Activated CD8-positive, alpha-beta memory T cell treated with anti-CD3 and anti-CD28 coated beads, Interleukin-2, amount 10 ng/mL, durations not matched to agents 7 days and 5 days (primary cell): ENCODE measurements at regions not wholly inside any gene's neighbourhood (a gene's known extent, or its start where the extent isn't known, plus 50 kb on each side); places are given as distances from the start of the nearest gene placed in this dataset.
"Not testable (repeated sequence)": the region's sequence is repeated elsewhere in the genome, so short reads cannot be mapped to it uniquely, and the experiment has no call there.

Experiments used
- ATAC-seq: fragments of 150-1000 bp; cut with Tn5 transposase; one replicate; pipeline ENCODE4 v1.10.0; 2021; ENCODE audit warnings: moderate library complexity
- CTCF ChIA-PET: fragments of 350-600 bp; sonication (Branson Sonifier 250); formaldehyde crosslinking; loops from one replicate; lab custom pipeline; 2021; ENCODE audit warnings: antibody characterized with exemption; lab: Charles Lee
- DNase-seq: peaks from one replicate; pipeline ENCODE4 v3.0.0-alpha.2; 2020
- H3K27ac Mint-ChIP-seq: one replicate; pipeline ENCODE4 v1.8.0; 2021; ENCODE audit warnings: mild to moderate bottlenecking, mixed read lengths
- H3K27me3 Mint-ChIP-seq: one replicate; pipeline ENCODE4 v1.8.0; 2021; ENCODE audit warnings: mixed read lengths
- H3K36me3 Mint-ChIP-seq: one replicate; pipeline ENCODE4 v1.8.0; 2021; ENCODE audit warnings: mild to moderate bottlenecking, mixed read lengths
- H3K4me1 Mint-ChIP-seq: one replicate; pipeline ENCODE4 v1.8.0; 2021; ENCODE audit warnings: mixed read lengths
- H3K4me3 Mint-ChIP-seq: one replicate; pipeline ENCODE4 v1.8.0; 2021; ENCODE audit warnings: mild to moderate bottlenecking, moderate library complexity, mixed read lengths
- H3K9me3 Mint-ChIP-seq: one replicate; pipeline ENCODE4 v1.8.0; 2022; ENCODE audit warnings: low read depth, mixed read lengths

DNA sequence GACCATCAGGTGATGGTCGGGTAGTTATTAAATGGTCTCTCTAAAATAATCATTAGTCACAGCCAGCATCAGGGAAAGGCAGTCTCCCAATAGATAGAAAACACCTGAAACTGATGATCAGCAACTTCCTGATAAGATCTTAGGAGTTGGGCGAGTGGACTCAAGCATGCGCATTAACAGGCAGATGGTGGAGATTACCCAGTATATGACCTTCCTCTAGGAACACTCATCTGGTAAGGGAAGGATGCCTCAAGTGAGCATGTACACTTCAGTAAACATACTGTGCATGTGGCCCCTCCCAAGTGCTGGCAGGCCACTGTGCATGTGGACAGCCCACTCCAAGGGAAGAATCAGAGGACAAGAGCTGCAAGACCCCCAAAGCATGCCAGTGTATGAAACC, 105.9 kb downstream of the ABCC12 start:
- CTCF ChIA-PET, result no interaction called here
- H3K27ac Mint-ChIP-seq, result no peak overlapping the region
- H3K4me1 Mint-ChIP-seq, result peaks cover 2% of the 10 kb centered on the region
- DNase-seq, result no peak
- no peaks in the 10 kb centered on the region for H3K9me3 Mint-ChIP-seq
- no peak for ATAC-seq
- H3K27me3 Mint-ChIP-seq, result peaks cover 37% of the 10 kb centered on the region
- no peak overlapping the region for H3K4me3 Mint-ChIP-seq
- no peaks in the 10 kb centered on the region for H3K36me3 Mint-ChIP-seq

- CTCF ChIA-PET, result no interaction called here
- H3K36me3 Mint-ChIP-seq, result no peaks in the 10 kb centered on the region
- ATAC-seq, result no peak
- no peak overlapping the region for H3K4me3 Mint-ChIP-seq
- H3K9me3 Mint-ChIP-seq, result no peaks in the 10 kb centered on the region
- DNase-seq, result no peak
- peaks cover 2% of the 10 kb centered on the region for H3K4me1 Mint-ChIP-seq
- H3K27me3 Mint-ChIP-seq, result peaks cover 25% of the 10 kb centered on the region
- H3K27ac Mint-ChIP-seq, result no peak overlapping the region
Observed at GRCh38 chr16:48047720-48048119, 108.1 kb downstream of the ABCC12 start.

DNA sequence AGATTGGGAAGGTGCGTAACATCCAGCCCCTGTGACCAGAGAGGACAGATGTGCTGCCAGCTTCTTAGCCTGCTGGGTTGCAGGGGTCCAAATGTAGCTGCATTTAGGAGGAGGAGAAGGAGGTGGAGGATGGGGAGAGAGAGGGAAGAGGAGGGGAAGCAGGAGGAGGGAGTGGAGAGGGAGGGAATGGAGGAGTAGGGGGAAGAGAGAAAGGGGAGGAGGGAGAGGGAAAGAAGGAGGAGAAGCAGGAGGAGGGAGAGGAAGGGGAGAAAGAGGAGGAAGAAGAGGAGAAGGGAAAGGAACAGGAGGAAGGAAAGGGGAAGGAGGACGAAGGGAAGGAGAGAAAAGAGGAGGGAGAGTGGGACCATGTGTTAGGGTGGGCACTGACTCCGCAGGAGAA, 108.6 kb downstream of the ABCC12 start:
- ATAC-seq, result no peak
- no peaks in the 10 kb centered on the region for H3K36me3 Mint-ChIP-seq
- H3K27me3 Mint-ChIP-seq, result peaks cover 20% of the 10 kb centered on the region
- no peaks in the 10 kb centered on the region for H3K9me3 Mint-ChIP-seq
- H3K4me3 Mint-ChIP-seq, result no peak overlapping the region
- H3K27ac Mint-ChIP-seq, result no peak overlapping the region
- H3K4me1 Mint-ChIP-seq, result peaks cover 2% of the 10 kb centered on the region
- no peak for DNase-seq
- CTCF ChIA-PET, result interaction anchor here (1.0 to 1.2 kb wide), 2 partner anchors 8 to 903 kb away, joined by 3 read pairs; partner anchors contain the start of gene NETO2

DNA sequence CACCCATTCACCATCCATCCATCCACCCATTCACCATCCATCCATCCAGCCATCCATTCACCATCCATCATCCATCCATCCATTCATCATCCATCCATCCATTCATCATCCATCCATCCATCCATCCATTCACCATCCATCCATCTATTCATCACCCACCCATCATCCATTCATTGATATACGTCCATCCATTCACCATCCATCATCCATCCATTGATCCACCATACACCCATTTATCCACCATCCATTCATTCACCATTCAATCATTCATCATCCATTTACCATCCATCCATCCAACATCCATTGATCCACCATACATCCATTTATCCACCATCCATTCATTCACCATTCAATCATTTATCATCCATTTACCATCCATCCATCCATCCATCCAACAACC, 111.7 kb downstream of the ABCC12 start:
- no peaks in the 10 kb centered on the region for H3K9me3 Mint-ChIP-seq
- no peak overlapping the region for H3K4me3 Mint-ChIP-seq
- CTCF ChIA-PET, result no interaction called here
- DNase-seq (no peak), ATAC-seq (no peak)
- H3K27ac Mint-ChIP-seq, result no peak overlapping the region
- peaks cover 7% of the 10 kb centered on the region for H3K27me3 Mint-ChIP-seq
- no peaks in the 10 kb centered on the region for H3K36me3 Mint-ChIP-seq
- H3K4me1 Mint-ChIP-seq, result no peaks in the 10 kb centered on the region

DNA sequence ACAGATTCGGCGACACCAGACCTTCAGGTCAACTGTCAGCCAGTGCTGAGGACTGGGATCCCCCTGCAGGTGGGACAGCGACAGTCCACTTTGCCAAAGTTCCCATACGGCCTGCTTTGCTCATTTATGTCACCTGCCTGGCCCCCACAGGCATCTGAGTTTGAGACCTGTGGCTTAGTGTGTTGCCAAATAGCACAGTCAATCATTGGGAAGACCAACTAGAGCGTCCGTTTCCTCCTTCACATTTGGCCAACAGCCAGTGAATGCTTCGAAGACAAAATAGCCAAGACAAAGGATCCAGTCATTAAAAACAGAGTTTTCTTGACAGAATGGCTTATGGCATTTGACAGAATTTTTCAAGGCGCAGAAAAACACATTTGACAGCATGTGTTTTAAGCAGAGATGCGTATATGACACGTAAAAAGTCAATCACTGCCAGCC, 113.8 kb downstream of the ABCC12 start:
- no peaks in the 10 kb centered on the region for H3K36me3 Mint-ChIP-seq
- no peaks in the 10 kb centered on the region for H3K4me1 Mint-ChIP-seq
- H3K9me3 Mint-ChIP-seq, result no peaks in the 10 kb centered on the region
- DNase-seq, result no peak
- CTCF ChIA-PET, result no interaction called here
- no peak overlapping the region for H3K27ac Mint-ChIP-seq
- ATAC-seq, result no peak
- H3K27me3 Mint-ChIP-seq, result peaks cover 4% of the 10 kb centered on the region
- H3K4me3 Mint-ChIP-seq, result no peak overlapping the region

- H3K27me3 Mint-ChIP-seq, result peaks cover 2% of the 10 kb centered on the region
- no peaks in the 10 kb centered on the region for H3K4me1 Mint-ChIP-seq
- H3K27ac Mint-ChIP-seq, result no peak overlapping the region
- H3K36me3 Mint-ChIP-seq, result no peaks in the 10 kb centered on the region
- DNase-seq (no peak), ATAC-seq (no peak)
- H3K9me3 Mint-ChIP-seq, result peaks cover 2% of the 10 kb centered on the region
- H3K4me3 Mint-ChIP-seq, result no peak overlapping the region
- CTCF ChIA-PET, result no interaction called here
Observed at GRCh38 chr16:48035142-48035541, 120.7 kb downstream of the ABCC12 start.

DNA sequence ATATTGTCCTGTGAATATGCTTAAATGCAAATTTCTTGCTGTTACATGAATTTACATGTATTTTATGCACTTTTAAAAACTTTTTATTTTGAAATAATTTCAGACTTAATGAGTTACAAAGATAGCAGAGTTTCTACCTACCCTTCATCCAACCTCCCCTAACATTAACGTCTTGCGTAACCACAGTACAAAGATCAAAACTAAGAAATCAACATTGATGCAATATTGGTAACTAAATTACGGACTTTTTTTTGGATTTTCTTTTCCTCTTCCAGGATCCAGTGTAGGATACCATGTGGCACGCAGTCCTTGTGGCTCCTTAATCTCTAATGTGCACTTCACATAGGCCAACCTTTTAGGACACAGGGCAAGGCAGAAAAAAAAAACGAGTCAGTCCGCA, 124.9 kb downstream of the ABCC12 start:
- H3K36me3 Mint-ChIP-seq, result no peaks in the 10 kb centered on the region
- H3K27me3 Mint-ChIP-seq, result peaks cover 2% of the 10 kb centered on the region
- ATAC-seq (no peak), DNase-seq (no peak)
- H3K9me3 Mint-ChIP-seq, result peaks cover 2% of the 10 kb centered on the region
- CTCF ChIA-PET, result no interaction called here
- no peak overlapping the region for H3K4me3 Mint-ChIP-seq
- no peaks in the 10 kb centered on the region for H3K4me1 Mint-ChIP-seq
- H3K27ac Mint-ChIP-seq, result no peak overlapping the region

GRCh38 chr16:48029768-48030167, 126.0 kb downstream of the ABCC12 start:
- Mint-ChIP-seq H3K4me3 (no peak overlapping the region), H3K27me3 (peaks cover 2% of the 10 kb centered on the region), H3K4me1 (no peaks in the 10 kb centered on the region), H3K36me3 (no peaks in the 10 kb centered on the region), H3K27ac (no peak overlapping the region), H3K9me3 (peaks cover under 1% of the 10 kb centered on the region)
- ATAC-seq (no peak), DNase-seq (no peak)
- CTCF ChIA-PET, result no interaction called here

DNA sequence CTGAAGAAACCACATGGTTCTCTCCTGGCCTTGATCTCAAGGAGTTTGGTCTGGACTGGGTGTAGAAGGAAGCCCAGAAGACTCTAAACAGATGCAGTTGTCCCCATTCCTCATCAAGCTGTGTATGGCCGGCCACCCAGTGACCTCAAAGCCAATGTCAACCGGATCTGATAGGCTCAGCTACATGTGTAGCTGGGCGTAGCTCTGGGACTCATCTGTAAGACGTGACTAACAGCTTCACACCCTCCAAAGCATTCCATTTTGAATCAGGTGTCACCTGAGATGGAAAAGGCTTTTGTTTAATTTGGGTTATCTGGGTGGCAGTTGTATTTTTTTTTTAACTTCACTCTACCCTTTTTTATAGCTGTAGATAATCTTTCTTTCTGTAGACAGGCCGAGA, 130.4 kb downstream of the ABCC12 start:
- H3K27ac Mint-ChIP-seq, result no peak overlapping the region
- H3K4me1 Mint-ChIP-seq, result no peaks in the 10 kb centered on the region
- H3K36me3 Mint-ChIP-seq, result no peaks in the 10 kb centered on the region
- DNase-seq (no peak), ATAC-seq (no peak)
- H3K9me3 Mint-ChIP-seq, result no peaks in the 10 kb centered on the region
- CTCF ChIA-PET, result no interaction called here
- no peak overlapping the region for H3K4me3 Mint-ChIP-seq
- H3K27me3 Mint-ChIP-seq, result peaks cover 2% of the 10 kb centered on the region

- Mint-ChIP-seq H3K9me3 (no peaks in the 10 kb centered on the region), H3K36me3 (no peaks in the 10 kb centered on the region), H3K27ac (no peak overlapping the region), H3K4me3 (no peak overlapping the region), H3K27me3 (peaks cover 2% of the 10 kb centered on the region), H3K4me1 (no peaks in the 10 kb centered on the region)
- CTCF ChIA-PET, result no interaction called here
- no peak for DNase-seq
- no peak for ATAC-seq
Observed at GRCh38 chr16:48024042-48024441, 131.8 kb downstream of the ABCC12 start.

DNA sequence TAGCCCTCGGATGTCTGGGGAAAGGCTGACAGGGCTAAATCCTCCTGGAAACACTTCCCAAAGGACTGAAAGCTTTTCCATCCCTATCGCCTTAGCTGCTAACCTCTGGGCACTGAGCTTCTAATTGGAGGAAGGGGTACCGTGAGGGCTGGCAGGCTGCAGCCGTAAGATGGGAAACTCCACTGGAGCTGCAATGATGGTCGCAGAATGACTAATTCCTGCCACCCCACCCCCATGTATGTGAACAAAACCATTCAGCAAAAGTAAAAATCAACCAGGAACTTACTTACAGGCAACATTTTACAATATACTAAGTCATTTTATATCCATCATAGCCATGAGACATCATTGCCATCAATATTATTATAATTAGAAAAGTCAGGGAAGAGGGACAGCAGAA, 133.3 kb downstream of the ABCC12 start:
- DNase-seq, result no peak
- H3K4me3 Mint-ChIP-seq, result no peak overlapping the region
- no peak overlapping the region for H3K27ac Mint-ChIP-seq
- peaks cover 2% of the 10 kb centered on the region for H3K27me3 Mint-ChIP-seq
- CTCF ChIA-PET, result no interaction called here
- no peak for ATAC-seq
- no peaks in the 10 kb centered on the region for H3K4me1 Mint-ChIP-seq
- H3K9me3 Mint-ChIP-seq, result no peaks in the 10 kb centered on the region
- H3K36me3 Mint-ChIP-seq, result no peaks in the 10 kb centered on the region

- H3K4me1 Mint-ChIP-seq, H3K27ac Mint-ChIP-seq, CTCF ChIA-PET, H3K27me3 Mint-ChIP-seq, ATAC-seq, H3K4me3 Mint-ChIP-seq, DNase-seq, H3K9me3 Mint-ChIP-seq, H3K36me3 Mint-ChIP-seq: not testable (repeated sequence)
Observed at GRCh38 chr16:48020617-48021016, 135.2 kb downstream of the ABCC12 start.

GRCh38 chr16:48014349-48015135, 141.3 kb downstream of the ABCC12 start:
- Mint-ChIP-seq H3K27me3 (no peaks in the 10 kb centered on the region), H3K27ac (no peak overlapping the region)
- CTCF ChIA-PET, result no interaction called here

DNA sequence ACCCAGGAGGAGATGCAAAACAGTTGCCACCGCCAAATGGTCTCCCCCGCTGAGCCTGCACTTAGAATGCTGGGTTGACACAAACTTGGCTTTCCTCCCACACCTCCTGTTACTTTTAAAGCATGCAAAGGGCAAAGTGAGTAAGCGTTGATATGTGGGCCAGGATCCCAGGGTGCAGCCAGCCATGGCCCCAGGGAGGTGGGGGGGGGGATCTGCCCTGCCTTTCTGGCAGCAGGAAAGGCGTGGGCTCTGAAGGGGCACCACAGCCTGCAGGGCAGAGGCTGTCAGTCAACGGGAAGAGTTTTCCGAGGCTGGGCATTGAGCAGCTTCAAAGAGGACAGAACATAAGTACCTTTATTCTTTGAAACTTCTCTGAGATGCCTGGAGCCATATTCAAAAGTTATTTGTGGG, 142.3 kb downstream of the ABCC12 start:
- DNase-seq (no peak), ATAC-seq (no peak)
- H3K36me3 Mint-ChIP-seq, result no peaks in the 10 kb centered on the region
- H3K27me3 Mint-ChIP-seq, result no peaks in the 10 kb centered on the region
- H3K4me3 Mint-ChIP-seq, result no peak overlapping the region
- no peak overlapping the region for H3K27ac Mint-ChIP-seq
- CTCF ChIA-PET, result no interaction called here
- H3K9me3 Mint-ChIP-seq, result no peaks in the 10 kb centered on the region
- no peaks in the 10 kb centered on the region for H3K4me1 Mint-ChIP-seq

More at GRCh38 chr16:48014349-48015135, 141.3 kb downstream of the ABCC12 start:
- ATAC-seq (no peak), DNase-seq (no peak)
- Mint-ChIP-seq H3K4me3 (no peak overlapping the region), H3K36me3 (no peaks in the 10 kb centered on the region), H3K4me1 (no peaks in the 10 kb centered on the region), H3K9me3 (no peaks in the 10 kb centered on the region)
